ENCODE measurements at regions not wholly inside any gene's neighbourhood (a gene's known extent, or its start where the extent isn't known, plus 50 kb on each side); places are given as distances from the start of the nearest gene placed in this dataset.

DNA sequence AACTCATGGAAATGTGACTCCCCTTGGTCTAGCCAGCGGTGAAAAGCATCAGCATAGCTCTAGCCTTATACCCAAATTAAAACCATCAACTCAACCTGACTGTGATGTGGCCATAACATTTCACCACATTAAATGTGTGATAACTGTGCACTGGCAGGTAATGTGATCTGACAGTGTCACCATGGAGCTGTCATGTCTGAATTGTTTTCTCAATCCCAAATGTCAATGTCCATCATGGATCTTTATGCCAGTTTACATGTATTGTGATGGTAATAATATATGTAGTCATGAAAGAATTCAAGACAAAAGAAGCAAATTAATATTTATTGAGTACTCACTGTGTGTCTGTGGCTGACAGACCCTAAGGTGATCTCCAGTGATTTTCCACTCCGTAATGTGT is 213.4 kb upstream of the EOMES start:
- Histone ChIP-seq H3K27me3 (ENCODE audit: control insufficient read depth in 2 of 2, insufficient read depth in 2 of 2, low read length in 2 of 2) (no peaks in the 10 kb centered on the region), H3K4me3 (no peak overlapping the region), H3K79me2 (ENCODE audit: control insufficient read depth, insufficient read depth, low read length) (no peaks in the 10 kb centered on the region), H2AFZ (ENCODE audit: low read depth, low read length) (no peak overlapping the region), H3K4me2 (ENCODE audit: insufficient read depth, low read length) (no peak overlapping the region), H4K20me1 (replicated peaks; ENCODE audit: control insufficient read depth, insufficient read depth, low read length) (no peaks in the 10 kb centered on the region), H3K9me3 (replicated peaks; ENCODE audit: control insufficient read depth, insufficient read depth, low read depth, low read length) (no peaks in the 10 kb centered on the region; the same call in 1 of the 2 replicates), H3K36me3 (ENCODE audit: control insufficient read depth, insufficient read depth, low read length) (no peaks in the 10 kb centered on the region), H3K9ac (ENCODE audit: insufficient read depth in 1 of 2, low read depth in 2 of 2, low read length in 2 of 2) (no peak overlapping the region), H3K4me1 (replicated peaks in 1 of 2; ENCODE audit: control insufficient read depth in 2 of 2, insufficient read depth in 2 of 2, low read length in 2 of 2) (no peaks in the 10 kb centered on the region), H3K27ac (ENCODE audit: extremely low read depth, low read depth, low read length) (no peak overlapping the region), H3K9me1 (ENCODE audit: control insufficient read depth, insufficient read depth, low read length) (no peaks in the 10 kb centered on the region)
- no peak for TF ChIP-seq ZBED1 (IDR thresholded peaks at IDR 0.05)
- DNase-seq (ENCODE audit: extremely low read depth in 1 of 4, low spot score in 3 of 4) (no peak), ATAC-seq (no peak), FAIRE-seq (no peak)
- no TSS peak for BruUV-seq (replicated peaks)
- intact Hi-C loops (cut with micrococcal nuclease) (loop anchor here (10.0 kb wide), 1 partner anchor 61 kb away; no protein-coding TSS in a partner anchor), in situ Hi-C loops (cut with MboI) (no loop called here)
- ChIA-PET CTCF (ENCODE audit: low intra/inter-chr PET ratio) (no interaction called here), POLR2A (no interaction called here)
- WGBS (ENCODE audit: insufficient coverage, low coverage, missing lambda C conversion rate): 0% methylated on average over 2 of the region's 2 CpGs

DNA sequence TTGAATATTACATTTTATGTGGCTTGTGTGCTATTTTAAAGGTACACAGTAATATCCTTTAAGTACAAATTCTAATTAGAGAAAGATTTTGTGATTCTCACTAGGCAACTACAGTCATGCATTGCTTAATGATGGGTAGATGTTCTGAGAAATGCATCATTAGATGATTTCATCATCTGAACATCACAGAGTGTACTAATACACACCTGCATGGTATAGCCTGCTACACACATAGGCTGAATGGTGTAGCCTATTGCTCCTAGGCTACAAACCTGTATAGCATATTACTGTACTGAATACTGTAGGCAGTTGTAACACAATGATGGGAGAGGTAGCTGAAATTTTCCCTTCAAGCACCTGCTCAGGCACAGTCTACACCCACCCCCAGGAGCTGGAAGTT is 217.4 kb upstream of the EOMES start:
- no peaks in the 10 kb centered on the region for H3K27me3 ChIP-seq (ENCODE audit: control insufficient read depth in 2 of 2, insufficient read depth in 2 of 2, low read length in 2 of 2)
- no TSS peak for BruUV-seq (replicated peaks)
- no peak for FAIRE-seq
- H3K36me3 ChIP-seq (ENCODE audit: control insufficient read depth, insufficient read depth, low read length): no peaks in the 10 kb centered on the region
- no peak overlapping the region for H2AFZ ChIP-seq (ENCODE audit: low read depth, low read length)
- DNase-seq (ENCODE audit: extremely low read depth in 1 of 4, low spot score in 3 of 4): no peak
- no peaks in the 10 kb centered on the region for H3K9me1 ChIP-seq (ENCODE audit: control insufficient read depth, insufficient read depth, low read length)
- H3K27ac ChIP-seq (ENCODE audit: extremely low read depth, low read depth, low read length): no peak overlapping the region
- H3K4me3 ChIP-seq: no peak overlapping the region
- H3K9me3 ChIP-seq (replicated peaks; ENCODE audit: control insufficient read depth, insufficient read depth, low read depth, low read length): no peaks in the 10 kb centered on the region; the same call in 1 of the 2 replicates
- H4K20me1 ChIP-seq (replicated peaks; ENCODE audit: control insufficient read depth, insufficient read depth, low read length): no peaks in the 10 kb centered on the region
- no peaks in the 10 kb centered on the region for H3K79me2 ChIP-seq (ENCODE audit: control insufficient read depth, insufficient read depth, low read length)
- no peak overlapping the region for H3K4me2 ChIP-seq (ENCODE audit: insufficient read depth, low read length)
- intact Hi-C loops (cut with micrococcal nuclease): loop anchor here (10.0 kb wide), 1 partner anchor 65 kb away; no protein-coding TSS in a partner anchor
- ATAC-seq: no peak
- ChIA-PET CTCF (ENCODE audit: low intra/inter-chr PET ratio) (no interaction called here), POLR2A (no interaction called here)
- H3K9ac ChIP-seq (ENCODE audit: insufficient read depth in 1 of 2, low read depth in 2 of 2, low read length in 2 of 2): no peak overlapping the region
- in situ Hi-C loops (cut with MboI): no loop called here
- no peaks in the 10 kb centered on the region for H3K4me1 ChIP-seq (replicated peaks in 1 of 2; ENCODE audit: control insufficient read depth in 2 of 2, insufficient read depth in 2 of 2, low read length in 2 of 2)
- TF ChIP-seq NCOA2 (IDR thresholded peaks at IDR 0.05; ENCODE audit: partially characterized antibody in 2 of 2): no peak
- TF ChIP-seq, protein P1, sequence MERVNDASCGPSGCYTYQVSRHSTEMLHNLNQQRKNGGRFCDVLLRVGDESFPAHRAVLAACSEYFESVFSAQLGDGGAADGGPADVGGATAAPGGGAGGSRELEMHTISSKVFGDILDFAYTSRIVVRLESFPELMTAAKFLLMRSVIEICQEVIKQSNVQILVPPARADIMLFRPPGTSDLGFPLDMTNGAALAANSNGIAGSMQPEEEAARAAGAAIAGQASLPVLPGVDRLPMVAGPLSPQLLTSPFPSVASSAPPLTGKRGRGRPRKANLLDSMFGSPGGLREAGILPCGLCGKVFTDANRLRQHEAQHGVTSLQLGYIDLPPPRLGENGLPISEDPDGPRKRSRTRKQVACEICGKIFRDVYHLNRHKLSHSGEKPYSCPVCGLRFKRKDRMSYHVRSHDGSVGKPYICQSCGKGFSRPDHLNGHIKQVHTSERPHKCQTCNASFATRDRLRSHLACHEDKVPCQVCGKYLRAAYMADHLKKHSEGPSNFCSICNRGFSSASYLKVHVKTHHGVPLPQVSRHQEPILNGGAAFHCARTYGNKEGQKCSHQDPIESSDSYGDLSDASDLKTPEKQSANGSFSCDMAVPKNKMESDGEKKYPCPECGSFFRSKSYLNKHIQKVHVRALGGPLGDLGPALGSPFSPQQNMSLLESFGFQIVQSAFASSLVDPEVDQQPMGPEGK (CRISPR knock-in tag; IDR thresholded peaks at IDR 0.05; ENCODE audit: borderline replicate concordance): no peak
- TF ChIP-seq, protein P2, sequence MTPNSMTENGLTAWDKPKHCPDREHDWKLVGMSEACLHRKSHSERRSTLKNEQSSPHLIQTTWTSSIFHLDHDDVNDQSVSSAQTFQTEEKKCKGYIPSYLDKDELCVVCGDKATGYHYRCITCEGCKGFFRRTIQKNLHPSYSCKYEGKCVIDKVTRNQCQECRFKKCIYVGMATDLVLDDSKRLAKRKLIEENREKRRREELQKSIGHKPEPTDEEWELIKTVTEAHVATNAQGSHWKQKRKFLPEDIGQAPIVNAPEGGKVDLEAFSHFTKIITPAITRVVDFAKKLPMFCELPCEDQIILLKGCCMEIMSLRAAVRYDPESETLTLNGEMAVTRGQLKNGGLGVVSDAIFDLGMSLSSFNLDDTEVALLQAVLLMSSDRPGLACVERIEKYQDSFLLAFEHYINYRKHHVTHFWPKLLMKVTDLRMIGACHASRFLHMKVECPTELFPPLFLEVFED (CRISPR knock-in tag; conservative IDR thresholded peaks at IDR 0.05): no peak
- TF ChIP-seq, protein P3, sequence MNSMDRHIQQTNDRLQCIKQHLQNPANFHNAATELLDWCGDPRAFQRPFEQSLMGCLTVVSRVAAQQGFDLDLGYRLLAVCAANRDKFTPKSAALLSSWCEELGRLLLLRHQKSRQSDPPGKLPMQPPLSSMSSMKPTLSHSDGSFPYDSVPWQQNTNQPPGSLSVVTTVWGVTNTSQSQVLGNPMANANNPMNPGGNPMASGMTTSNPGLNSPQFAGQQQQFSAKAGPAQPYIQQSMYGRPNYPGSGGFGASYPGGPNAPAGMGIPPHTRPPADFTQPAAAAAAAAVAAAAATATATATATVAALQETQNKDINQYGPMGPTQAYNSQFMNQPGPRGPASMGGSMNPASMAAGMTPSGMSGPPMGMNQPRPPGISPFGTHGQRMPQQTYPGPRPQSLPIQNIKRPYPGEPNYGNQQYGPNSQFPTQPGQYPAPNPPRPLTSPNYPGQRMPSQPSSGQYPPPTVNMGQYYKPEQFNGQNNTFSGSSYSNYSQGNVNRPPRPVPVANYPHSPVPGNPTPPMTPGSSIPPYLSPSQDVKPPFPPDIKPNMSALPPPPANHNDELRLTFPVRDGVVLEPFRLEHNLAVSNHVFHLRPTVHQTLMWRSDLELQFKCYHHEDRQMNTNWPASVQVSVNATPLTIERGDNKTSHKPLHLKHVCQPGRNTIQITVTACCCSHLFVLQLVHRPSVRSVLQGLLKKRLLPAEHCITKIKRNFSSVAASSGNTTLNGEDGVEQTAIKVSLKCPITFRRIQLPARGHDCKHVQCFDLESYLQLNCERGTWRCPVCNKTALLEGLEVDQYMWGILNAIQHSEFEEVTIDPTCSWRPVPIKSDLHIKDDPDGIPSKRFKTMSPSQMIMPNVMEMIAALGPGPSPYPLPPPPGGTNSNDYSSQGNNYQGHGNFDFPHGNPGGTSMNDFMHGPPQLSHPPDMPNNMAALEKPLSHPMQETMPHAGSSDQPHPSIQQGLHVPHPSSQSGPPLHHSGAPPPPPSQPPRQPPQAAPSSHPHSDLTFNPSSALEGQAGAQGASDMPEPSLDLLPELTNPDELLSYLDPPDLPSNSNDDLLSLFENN (IDR thresholded peaks at IDR 0.05; ENCODE audit: low read depth in 2 of 2, low read length in 2 of 2): no peak

Measured in K562 (cell line).